Brain pericyte (primary cell): ENCODE measurements at regions not wholly inside any gene's neighbourhood (a gene's known extent, or its start where the extent isn't known, plus 50 kb on each side); places are given as distances from the start of the nearest gene placed in this dataset.
"Not testable (repeated sequence)": the region's sequence is repeated elsewhere in the genome, so short reads cannot be mapped to it uniquely, and the experiment has no call there.

Experiments used
- DNase-seq: peaks from one replicate; pipeline ENCODE4 v3.0.0-alpha.2; 2012; ENCODE audit warnings: low read depth, low spot score

DNA sequence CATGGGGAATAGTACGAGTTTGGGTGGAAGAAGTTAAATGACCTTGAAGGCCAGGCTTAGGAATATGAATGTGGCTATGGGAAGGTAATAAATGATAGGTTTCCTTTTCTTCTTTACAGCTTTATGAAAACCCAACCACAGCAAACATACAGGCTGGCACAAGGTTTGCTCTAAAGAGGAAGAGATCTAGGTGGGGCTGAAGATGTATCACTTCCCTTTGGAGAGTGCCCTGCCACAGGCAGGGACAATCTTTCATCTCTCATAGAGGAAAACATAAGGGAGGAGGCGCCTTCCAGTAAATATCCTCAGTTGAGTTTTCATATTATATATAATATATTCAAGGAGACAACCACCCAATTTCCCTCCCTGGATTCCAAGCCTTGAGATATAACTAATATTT, 72.9 kb upstream of the FRMD6 start:
- no peak for DNase-seq

DNA sequence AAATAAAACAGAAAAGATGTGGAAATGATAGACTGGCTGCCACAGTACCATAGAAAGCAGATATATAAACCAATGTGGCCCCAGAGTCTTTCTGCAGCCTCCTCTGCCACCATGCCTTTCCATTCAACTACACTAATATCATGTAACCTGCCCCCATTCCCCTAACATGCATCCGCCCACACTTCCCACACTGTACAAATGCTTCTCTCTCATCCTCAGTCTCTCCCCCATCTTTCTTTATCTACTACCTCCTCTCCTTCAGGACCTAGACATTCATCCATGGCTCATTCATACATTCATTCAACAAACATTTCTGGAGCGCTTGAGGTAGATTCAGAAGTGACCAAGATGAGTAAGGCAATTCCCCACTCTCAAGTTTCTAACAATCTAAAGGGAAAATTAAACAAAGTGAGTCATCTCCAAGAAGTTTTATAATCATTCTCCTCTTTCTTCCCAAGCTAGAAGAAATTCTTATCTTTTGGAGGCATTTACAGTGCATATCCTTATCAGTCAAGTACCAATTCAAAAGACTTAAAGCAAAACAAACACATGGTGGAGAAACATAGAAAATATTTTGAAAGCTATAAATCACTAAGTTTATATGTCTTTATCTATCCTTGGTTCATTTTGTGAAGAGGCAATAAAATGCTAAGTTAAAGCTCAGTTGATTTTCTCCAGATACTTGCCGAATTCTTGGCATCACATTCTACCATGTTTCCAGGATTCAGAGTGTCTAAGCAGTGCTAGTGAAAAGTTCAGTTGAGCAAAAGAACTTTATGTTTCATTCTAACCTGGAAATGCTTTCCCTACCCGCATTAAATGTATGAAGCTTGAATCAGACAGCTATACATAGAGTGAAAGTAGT, 70.5 kb upstream of the FRMD6 start:
- DNase-seq = no peak

DNA sequence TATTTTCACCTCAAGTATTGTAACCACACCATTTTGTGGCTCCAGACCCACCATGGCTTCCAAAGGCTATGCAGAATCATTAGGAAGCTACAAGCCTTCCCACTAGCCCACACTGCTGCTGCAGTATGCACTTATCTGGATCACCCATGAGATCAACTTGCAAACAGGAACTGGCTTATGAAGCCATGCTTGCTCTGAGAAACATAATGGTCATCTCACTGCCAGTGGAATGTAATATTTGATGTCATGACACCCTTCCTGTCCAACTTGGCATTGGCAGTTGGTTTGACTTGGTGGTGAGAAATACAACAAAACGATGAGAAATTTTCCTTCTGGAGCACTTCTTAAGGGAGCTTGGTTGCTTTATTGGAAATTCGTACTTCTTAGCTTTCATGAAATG, 69.3 kb upstream of the FRMD6 start:
- no peak for DNase-seq

DNA sequence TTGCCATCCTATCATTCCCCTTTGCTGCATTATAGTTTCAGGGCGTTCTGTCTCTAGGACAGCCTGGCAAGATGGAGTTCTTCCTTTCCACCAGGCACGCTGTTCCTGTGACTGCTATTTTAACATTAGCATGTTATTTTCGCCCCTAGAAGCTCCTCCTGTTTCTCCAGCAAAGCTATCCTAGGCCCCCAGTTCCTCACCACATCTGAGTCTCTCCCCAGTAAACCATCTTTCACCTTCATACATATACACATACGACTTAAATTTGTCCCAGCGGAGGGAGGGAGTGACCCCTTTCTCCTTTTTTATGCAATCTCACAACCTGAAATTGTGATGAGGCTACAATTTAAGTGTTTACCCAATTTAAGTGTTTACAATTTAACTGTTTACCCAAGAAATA, 66.7 kb upstream of the FRMD6 start:
- no peak for DNase-seq

DNA sequence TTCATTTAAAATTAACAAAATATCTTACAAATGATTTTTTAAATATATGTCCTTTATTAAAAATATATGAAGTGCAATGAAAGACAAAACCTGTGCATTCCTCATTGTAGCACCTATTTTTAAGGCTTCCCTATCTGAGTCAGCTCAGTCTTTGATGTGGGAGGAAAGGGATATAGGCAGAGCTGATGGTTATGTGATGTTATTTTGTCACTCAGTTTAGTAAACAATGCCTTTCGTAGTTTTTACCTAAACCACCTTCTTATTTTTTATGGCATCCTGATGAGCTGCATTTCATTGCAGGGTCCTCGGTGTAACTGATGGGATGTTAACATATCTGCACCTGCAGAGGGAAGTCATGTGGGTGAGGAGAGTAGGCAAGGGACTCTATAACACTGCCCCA, 58.9 kb upstream of the FRMD6 start:
- DNase-seq = no peak

DNA sequence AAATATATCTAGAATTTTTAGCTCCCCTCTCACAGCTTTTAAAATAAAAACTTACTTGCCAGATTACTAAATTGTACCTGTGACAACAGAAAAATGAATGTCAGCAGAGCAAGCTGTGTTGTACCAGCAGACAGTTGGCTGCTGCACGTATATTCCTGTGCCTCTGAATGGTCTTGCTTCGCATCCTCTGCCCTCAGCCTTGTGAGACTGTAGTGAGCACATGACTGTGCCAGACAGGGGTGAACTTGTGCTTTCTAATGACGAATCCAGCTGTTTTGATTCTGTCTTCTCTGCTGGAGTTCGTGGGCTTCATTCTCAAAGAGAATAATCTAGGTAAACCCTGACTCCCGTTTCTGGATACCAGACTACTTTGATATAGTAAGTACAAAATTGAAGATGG, 58.3 kb upstream of the FRMD6 start:
- DNase-seq = no peak

DNA sequence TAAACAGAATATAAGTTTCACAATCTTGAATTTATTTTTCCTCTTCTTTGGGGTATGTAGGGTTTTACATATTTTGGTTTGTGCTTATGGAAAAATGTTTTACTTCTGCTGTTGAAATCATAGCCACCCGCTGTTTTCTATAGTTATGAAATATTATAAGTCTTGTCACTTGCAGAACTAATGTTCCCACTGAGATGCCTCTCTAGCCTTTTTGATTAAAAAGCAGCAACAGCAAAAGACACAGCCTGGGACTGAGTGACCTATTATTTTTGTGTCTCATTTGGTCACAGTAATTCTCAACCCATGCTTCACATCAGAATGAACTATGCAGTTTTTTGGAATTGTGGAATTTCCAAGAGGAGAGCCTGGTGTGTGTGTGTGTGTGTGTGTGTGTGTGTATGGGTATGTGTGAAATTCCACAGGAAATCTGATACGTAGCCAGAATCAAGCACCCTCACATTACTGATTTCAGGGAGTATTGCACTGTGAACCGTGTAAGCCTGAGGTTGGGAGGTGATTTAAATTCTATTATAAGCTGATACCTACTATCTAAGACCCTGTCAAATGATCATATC, 55.7 kb upstream of the FRMD6 start:
- no peak for DNase-seq

DNA sequence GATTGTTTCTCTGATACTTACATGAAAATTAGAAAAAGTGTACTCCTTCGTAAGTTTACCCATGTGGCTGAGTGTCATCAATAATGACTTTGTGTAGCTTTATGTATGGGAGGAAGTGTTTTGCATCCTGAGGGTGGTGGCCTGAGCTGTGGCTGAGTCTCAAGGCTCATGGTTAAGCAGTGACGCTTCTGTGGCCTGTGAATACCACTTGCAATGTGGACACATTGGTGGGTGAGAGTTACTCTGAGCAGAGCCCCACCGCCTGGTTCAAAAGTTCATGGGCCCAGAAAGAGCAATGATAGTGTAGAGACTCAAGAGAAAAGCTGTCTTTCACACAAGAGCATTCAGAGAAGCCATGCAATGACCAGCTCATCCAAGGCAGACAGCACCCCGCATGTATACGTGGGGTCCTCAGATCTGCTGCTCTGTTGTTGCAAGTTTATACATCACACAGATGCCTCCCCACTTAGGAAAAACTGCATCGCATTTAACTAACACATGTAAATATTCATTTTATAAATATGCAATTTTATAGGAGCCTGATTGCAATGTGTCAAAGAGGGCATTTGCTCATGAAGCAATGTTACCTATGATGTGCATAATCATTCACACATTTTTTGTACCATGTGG, 55.1 kb upstream of the FRMD6 start:
- DNase-seq = no peak

DNA sequence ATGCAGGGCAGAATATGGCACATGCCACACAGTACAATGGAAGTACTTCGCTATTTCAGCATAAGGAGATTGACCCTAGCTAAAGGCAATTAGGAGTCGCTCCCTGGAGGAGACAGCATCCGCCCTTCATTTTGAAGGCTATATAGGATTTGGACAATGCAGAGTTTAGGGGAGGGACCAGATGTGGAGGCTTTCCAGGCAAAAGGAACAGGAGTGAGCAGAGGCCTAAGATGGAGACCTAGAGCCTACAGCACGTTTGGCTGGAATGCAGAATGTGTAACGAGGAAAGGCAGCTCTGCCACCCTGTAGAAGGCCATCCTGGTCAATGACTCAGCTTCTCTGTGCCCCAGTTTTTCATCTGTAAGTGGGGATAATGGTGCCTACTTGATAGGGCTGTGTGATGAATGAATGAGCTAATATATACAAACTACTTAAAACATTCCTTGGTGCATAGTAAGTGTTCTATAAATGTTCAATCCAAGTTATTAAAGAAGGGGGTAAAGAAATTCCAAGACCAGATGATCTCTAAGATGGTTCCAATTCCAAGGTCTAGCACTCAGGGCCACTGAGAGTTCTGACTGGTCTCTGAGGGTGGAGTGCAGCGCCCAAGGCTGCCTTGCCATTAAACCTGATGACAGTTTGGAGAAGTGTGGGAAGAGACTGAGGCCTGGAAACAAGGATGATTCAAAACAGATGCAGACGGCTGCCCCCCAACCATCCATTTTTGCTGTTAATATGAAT, 54.3 kb upstream of the FRMD6 start:
- no peak for DNase-seq

DNA sequence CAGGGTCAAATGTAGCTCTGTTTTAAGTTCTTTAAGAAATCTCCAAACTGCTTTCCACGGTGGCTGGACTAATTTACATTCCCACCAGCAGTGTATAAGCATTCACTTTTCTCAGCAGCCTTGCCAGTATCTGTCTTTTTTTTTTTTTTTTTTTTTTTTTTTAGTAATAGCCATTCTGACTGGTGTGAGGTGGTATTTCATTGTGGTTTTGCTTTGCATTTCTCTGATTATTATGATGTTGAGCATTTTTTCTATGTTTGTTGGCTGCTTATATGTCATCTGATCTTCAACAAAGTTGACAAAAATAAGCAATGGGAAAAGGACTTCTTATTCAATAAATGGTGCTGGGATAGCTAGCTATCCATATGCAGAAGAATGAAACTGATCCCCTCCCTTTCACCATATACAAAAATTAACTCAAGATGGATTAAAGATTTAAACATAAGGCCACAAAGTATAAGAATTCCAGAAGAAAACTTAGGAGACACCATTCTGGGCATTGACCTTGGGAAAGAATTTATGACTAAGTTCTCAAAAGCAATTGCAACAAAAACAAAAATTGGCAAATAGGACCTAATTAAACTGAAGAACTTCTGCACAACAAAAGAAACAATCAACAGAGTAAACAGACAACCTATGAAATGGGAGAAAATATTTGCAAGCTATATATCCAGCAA, 52.6 kb upstream of the FRMD6 start:
- not testable (repeated sequence) for DNase-seq

DNA sequence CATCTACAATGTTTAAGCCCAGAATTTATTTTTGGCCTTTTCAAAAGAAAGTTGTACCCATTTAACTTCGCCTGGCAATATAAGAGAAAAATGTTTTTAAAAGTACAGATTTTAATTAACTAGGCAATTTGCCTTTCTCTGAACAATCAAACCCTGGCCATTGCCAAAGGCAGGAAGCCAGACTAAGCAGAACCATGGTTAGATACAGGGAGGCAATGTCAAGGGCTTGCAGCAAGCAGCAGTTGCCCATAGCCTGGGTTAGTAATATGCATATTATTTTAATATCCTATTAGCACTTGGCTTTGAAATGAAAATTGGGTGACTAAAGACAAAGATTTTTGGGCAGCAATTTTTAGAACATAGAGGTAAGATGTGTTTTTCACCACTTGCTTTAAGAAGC, 51.1 kb upstream of the FRMD6 start:
- no peak for DNase-seq
